DMS79 treated with DMSO at 0.1 percent for 48 hours (cell line): ENCODE measurements at regions not wholly inside any gene's neighbourhood (a gene's known extent, or its start where the extent isn't known, plus 50 kb on each side); places are given as distances from the start of the nearest gene placed in this dataset.

Experiments used
- DNase-seq: peaks from one replicate; lab custom pipeline; 2025; lab: John Stamatoyannopoulos, UW

GRCh38 chr12:107978201-107978600 lies 150.9 kb upstream of the WSCD2 start:
- no peak for DNase-seq

GRCh38 chr12:107978641-107979040 lies 150.4 kb upstream of the WSCD2 start:
- no peak for DNase-seq

- no peak for DNase-seq
Observed at GRCh38 chr12:107983756-107984472, 145.2 kb upstream of the WSCD2 start.

- no peak for DNase-seq
Observed at GRCh38 chr12:107984973-107985372, 144.1 kb upstream of the WSCD2 start.

GRCh38 chr12:107986183-107986582 lies 142.9 kb upstream of the WSCD2 start:
- no peak for DNase-seq

GRCh38 chr12:107990325-107990724 lies 138.8 kb upstream of the WSCD2 start:
- DNase-seq: no peak

GRCh38 chr12:107992029-107992428 lies 137.1 kb upstream of the WSCD2 start:
- DNase-seq: no peak

- DNase-seq: no peak
Observed at GRCh38 chr12:107992870-107993451, 136.1 kb upstream of the WSCD2 start.

- no peak for DNase-seq
Observed at GRCh38 chr12:107998863-107999262, 130.2 kb upstream of the WSCD2 start.

- peak; percentile 16 for DNase-seq
Observed at GRCh38 chr12:108000111-108000510, 129.0 kb upstream of the WSCD2 start.

- DNase-seq: no peak
Observed at GRCh38 chr12:108004319-108004718, 124.8 kb upstream of the WSCD2 start.

- DNase-seq: no peak
Observed at GRCh38 chr12:108008163-108008905, 120.8 kb upstream of the WSCD2 start.

- no peak for DNase-seq
Observed at GRCh38 chr12:108009442-108010070, 119.5 kb upstream of the WSCD2 start.

GRCh38 chr12:108016022-108016564 lies 113.0 kb upstream of the WSCD2 start:
- no peak for DNase-seq

GRCh38 chr12:108017472-108018057 lies 111.5 kb upstream of the WSCD2 start:
- DNase-seq: no peak

- DNase-seq: no peak
Observed at GRCh38 chr12:108019862-108020261, 109.2 kb upstream of the WSCD2 start.

- DNase-seq: no peak
Observed at GRCh38 chr12:108021141-108021540, 107.9 kb upstream of the WSCD2 start.

- DNase-seq: no peak
Observed at GRCh38 chr12:108021949-108022522, 107.1 kb upstream of the WSCD2 start.

- no peak for DNase-seq
Observed at GRCh38 chr12:108029051-108029835, 99.8 kb upstream of the WSCD2 start.

GRCh38 chr12:108033090-108033489 lies 96.0 kb upstream of the WSCD2 start:
- DNase-seq: no peak

GRCh38 chr12:108035372-108035771 lies 93.7 kb upstream of the WSCD2 start:
- DNase-seq: no peak
